Thyroid gland (tissue), 4 donors: ENCODE measurements at regions not wholly inside any gene's neighbourhood (a gene's known extent, or its start where the extent isn't known, plus 50 kb on each side); places are given as distances from the start of the nearest gene placed in this dataset.

Source experiments
- CTCF ChIP-seq, 6 experiments: fragments of 200-600 bp in 3 of 6; fragments of 450-650 bp in 3 of 6; sonication (generic) in 3 of 6; IDR thresholded peaks; one replicate each; pipeline ENCODE4 v1.5.1; 2016 to 2019; ENCODE audit warnings: antibody characterized with exemption in 6 of 6, mild to moderate bottlenecking in 2 of 6, inconsistent platforms in 1 of 6, moderate library complexity in 1 of 6
- POLR2A ChIP-seq, 2 donors: fragments of 450-650 bp; IDR thresholded peaks; one replicate each; pipeline ENCODE4 v1.6.1; 2017; ENCODE audit warnings: antibody characterized with exemption in 2 of 2, mild to moderate bottlenecking in 2 of 2, moderate library complexity in 1 of 2

- no peak for TF ChIP-seq CTCF (IDR thresholded peaks at IDR 0.05)
- TF ChIP-seq POLR2A (IDR thresholded peaks at IDR 0.05): no peak
Measured at GRCh38 chr15:37793851-37794250, 140.6 kb upstream of the TMCO5A start.
